Fibroblast of the aortic adventitia (primary cell): ENCODE measurements at regions not wholly inside any gene's neighbourhood (a gene's known extent, or its start where the extent isn't known, plus 50 kb on each side); places are given as distances from the start of the nearest gene placed in this dataset.
A peak's percentile ranks its signal among the peaks of the same experiment; 100 is the strongest.
"Not testable (repeated sequence)": the region's sequence is repeated elsewhere in the genome, so short reads cannot be mapped to it uniquely, and the experiment has no call there.

Experiments used
- DNase-seq: peaks from one replicate; pipeline ENCODE4 v3.0.0-alpha.2; 2010; ENCODE audit warnings: low read depth
- H3K4me3 ChIP-seq: 2 replicates; pipeline ENCODE4 v1.5.1; 2011; ENCODE audit warnings: low read depth, mild to moderate bottlenecking, control low read depth, low read length, moderate library complexity
- CTCF ChIP-seq: IDR thresholded peaks from 2 replicates; pipeline ENCODE4 v1.5.1; 2011; ENCODE audit warnings: mild to moderate bottlenecking, low read length, control low read depth, inconsistent platforms; ENCODE audit not compliant: insufficient read depth

- TF ChIP-seq CTCF = no peak
- no peak for DNase-seq
- no peak overlapping the region for H3K4me3 ChIP-seq
Observed at GRCh38 chr3:30474371-30474770, 132.0 kb upstream of the TGFBR2 start.

GRCh38 chr3:30475038-30475808 lies 131.2 kb upstream of the TGFBR2 start:
- no peak for DNase-seq
- no peak for TF ChIP-seq CTCF
- no peak overlapping the region for H3K4me3 ChIP-seq

- DNase-seq = no peak
- TF ChIP-seq CTCF = no peak
- H3K4me3 ChIP-seq = no peak overlapping the region
Observed at GRCh38 chr3:30475809-30476178, 130.6 kb upstream of the TGFBR2 start.

GRCh38 chr3:30476368-30477084 lies 129.9 kb upstream of the TGFBR2 start:
- H3K4me3 ChIP-seq = no peak overlapping the region
- DNase-seq = peak; percentile 25
- TF ChIP-seq CTCF = no peak

- no peak for DNase-seq
- no peak for TF ChIP-seq CTCF
- no peak overlapping the region for H3K4me3 ChIP-seq
Observed at GRCh38 chr3:30477149-30477921, 129.1 kb upstream of the TGFBR2 start.

GRCh38 chr3:30479737-30480136 lies 126.7 kb upstream of the TGFBR2 start:
- DNase-seq, H3K4me3 ChIP-seq: not testable (repeated sequence)

GRCh38 chr3:30480156-30480555 lies 126.2 kb upstream of the TGFBR2 start:
- H3K4me3 ChIP-seq, DNase-seq: not testable (repeated sequence)
